Stimulated activated CD4-positive, alpha-beta T cell treated with anti-CD3 and anti-CD28 coated beads, Interleukin-1b, Interleukin-23, amount 100 ng/mL, for 48 hours (primary cell): ENCODE measurements at regions not wholly inside any gene's neighbourhood (a gene's known extent, or its start where the extent isn't known, plus 50 kb on each side); places are given as distances from the start of the nearest gene placed in this dataset.
"Not testable (repeated sequence)": the region's sequence is repeated elsewhere in the genome, so short reads cannot be mapped to it uniquely, and the experiment has no call there.

Experiments used
- DNase-seq: peaks from one replicate; pipeline ENCODE4 v3.0.0-alpha.2; 2020

DNA sequence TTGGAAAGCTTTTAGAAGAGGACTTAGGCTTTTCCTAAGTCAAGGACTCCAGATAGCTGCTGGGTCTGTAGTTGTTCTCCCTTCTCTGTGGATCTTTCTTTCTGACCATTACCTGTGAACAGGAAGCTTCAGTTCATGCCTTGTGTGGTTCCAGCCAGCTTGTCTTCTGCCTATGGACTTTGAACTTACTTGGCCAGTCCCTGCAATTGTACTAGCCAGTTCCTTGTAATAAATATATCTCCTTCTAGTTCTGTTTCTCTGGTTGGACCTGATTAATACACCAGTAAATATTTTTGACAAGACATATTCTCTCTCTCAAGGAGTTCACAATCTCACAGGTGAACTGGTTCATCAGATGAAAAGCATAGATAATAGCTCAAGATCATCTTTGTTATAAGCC is 341.3 kb upstream of the DPPA4 start:
- DNase-seq = no peak

DNA sequence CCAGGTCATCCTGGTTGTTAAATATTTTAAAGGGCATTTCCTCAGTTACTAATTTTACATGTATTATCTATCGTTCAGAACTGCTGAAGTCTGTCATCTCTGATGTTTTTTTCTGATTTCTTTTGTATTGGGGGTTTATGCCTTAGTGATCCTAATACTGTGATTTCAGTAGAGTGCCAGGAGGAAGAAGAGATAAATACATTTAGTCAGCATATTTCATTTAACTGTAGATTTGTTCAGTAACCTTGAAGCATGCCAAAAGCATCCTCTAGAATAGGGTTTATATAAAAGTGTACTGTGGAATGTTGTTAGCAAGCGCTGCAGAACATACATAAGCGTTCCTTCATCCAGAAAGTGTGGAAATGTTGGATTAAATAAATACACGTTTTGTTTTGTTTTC is 342.3 kb upstream of the DPPA4 start:
- DNase-seq = no peak

DNA sequence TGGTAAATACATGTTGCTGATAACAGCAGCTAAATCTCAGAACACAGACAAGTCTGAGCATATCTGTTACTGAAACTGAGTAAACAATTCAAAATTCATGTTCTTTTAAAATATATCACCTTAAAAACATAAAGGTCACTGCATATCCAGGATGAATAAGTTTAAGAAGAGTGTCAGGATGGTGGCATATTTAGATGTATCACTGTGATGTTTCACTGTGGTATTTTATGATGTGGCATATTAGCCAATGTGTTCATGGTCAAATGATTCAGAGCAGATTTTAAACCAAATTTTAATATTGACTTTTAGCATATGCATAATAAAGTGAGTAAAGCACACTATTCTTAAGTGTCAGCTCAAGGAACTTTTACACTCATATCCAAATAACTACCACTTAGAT is 346.4 kb upstream of the DPPA4 start:
- no peak for DNase-seq

DNA sequence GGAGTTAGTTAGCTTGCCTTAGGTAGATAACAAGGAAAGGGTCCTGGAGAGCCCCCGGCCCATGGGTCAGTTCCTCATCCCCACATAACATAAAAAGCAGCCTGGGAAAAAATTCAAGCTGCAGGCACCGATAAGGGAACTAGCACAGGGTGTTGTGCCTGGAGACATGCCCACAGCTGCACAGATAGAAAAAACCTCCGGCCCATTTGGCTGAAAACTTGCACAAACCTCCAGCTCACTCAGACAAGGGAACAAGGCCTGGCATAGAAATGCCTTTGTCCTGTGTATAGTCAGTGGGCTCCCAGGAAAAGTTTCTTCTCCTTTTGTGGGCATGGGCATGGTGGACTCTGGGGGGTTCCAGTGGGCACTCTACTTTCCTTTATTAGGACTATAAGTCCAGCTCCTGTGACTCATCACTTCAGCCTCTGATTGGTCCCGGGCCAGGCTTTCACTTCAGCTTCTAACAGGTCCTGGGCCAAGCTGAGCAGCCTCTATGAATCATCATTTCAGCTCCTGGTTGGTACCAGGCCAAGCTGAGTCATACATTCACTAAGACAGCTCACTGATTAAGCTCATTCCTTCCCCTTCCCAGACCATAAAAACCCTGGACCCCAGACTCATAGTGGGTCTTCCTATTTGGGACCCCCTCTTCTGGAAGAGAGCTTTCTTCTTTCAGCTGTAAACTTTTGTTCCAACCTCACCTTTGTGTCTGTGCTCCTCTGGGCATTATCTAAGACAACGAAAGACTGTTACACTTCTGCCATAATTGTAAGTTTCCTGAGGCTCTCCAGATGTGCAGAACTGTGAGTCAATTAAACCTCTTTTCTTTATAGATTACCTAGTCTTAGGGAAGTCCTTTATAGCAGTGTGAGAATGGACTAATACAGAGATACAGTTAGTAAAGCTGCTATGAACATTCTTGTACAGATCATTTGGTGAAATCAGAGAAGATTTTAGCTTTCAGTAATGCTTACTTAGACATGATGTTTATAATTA is 348.0 kb upstream of the DPPA4 start:
- DNase-seq = no peak

DNA sequence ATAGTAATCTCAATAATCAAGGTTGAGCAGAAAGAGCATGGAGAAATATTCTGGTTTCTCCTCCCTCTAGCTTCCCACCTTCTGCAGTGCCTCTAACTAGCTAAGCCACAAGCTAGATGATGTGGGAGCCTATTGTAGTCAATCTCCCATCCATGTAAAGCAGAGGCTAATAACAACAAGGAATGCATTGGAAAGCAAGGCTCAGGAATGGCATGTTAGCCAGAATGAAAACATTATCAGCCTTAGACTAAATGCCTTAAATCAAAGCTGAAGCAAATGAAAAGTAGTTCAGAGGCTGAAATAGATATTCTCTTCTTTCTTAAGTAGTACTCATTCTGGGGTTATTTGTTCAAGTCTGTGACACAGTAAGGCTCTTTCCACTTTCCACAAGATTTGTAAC is 350.3 kb upstream of the DPPA4 start:
- no peak for DNase-seq

DNA sequence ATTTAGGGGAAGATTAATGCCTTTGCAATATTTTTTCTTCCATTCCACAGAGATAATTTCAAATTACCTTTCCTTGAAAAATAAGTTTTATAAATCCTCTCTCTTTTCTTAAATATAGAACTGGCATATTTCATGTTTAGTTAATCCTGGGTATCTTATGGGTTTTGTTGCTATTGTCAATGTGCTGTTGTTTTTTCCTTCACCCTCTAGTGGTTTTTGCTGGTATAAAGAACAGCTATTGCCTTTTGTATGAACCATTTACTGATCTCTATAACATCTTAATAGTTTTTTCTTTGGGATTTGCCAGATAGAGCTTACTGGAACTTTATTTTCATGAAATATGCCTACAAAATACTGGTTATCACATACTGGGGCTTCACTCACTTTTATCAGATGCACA is 359.6 kb upstream of the DPPA4 start:
- no peak for DNase-seq

DNA sequence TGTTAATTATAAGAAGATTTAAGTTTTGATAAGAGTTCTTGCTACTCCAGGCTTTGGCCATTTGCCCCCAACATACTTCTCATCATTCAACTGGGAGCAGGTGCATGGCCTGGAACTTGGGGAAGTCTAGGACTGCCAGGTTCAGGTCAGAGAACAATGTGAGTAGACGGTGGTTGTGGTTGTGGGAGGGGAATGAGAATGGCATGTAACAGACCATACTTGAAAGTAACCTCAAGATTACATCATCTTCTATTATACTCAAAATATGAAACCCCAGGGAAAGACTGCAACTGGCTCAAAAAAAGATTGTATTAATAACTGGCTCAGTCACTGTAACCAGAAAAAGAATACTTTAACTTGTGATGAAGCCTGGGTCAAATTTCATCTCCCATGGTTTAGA is 364.9 kb upstream of the DPPA4 start:
- no peak for DNase-seq

DNA sequence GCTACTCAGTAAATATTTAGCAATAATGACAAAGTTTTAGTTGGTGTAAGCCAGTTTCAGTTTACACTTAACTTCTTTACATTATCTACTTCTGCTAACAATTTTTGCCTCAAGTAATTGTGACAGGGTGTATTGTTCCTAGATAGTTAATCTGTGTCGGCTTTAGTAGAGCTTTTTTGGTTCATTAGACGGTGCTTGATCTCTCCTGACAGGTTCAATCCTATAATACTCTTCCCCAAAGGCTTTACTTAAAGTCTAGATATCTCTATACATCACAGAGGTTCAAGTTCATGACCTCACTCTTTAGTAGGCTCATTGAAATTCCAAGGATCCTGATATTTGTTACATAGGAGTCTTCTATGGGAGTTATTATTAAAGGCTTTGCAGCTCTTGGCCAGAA is 365.6 kb upstream of the DPPA4 start:
- DNase-seq = no peak

DNA sequence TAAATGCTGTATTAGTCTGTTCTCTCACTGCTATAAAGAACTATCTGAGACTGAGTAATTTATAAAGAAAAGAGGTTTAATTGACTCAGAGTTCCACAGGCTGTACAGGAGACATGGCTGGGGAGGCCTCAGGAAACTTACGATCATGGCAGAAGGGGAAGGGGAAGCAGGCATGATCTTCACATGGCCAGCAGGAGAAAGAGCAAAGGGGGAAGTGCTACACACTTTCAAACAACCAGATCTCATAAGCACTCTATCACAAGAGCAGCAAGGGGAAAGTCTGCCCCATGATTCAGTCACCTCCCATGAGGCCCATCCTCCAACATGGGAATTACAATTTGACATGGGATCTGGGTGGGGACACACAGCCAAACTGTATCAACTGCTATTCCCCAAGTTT is 367.8 kb upstream of the DPPA4 start:
- not testable (repeated sequence) for DNase-seq

DNA sequence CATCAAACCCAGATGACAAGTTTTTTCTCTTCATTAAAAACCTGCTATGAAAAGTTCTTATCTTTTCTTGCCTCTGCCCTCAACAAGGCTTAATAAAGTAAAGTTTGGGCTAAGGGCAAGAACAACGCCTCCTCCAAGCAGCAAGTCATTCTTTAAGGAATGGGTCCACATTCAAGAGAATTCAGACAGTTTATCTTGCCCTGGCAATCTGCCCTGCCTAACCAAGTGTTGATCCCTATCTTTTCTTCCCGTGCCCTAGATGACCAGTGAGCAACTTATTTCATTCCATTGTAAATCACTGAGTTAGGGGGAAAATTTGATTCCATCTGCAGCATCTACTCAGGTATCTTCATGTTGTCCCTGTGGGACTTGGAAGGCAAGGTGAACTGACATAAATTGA is 370.3 kb upstream of the DPPA4 start:
- no peak for DNase-seq

DNA sequence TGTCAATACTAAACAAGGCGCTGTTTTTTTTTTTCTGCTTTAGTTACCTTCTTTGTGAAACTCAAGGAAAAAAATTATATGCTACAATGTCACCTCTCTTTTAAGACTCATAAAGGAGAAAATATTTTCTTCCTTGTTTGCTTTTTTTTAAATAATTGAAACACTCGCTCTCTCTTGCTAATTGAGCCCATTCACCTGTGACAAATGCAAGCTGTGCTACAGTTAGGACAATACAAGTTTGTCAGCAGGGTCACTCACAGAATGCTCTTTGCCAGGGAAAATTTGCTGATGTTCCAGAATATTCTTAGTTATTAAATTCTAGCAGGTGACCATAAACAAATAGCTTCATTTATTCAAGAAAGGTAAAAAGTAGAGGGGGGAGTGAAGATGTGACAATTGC is 375.9 kb upstream of the DPPA4 start:
- DNase-seq = no peak

DNA sequence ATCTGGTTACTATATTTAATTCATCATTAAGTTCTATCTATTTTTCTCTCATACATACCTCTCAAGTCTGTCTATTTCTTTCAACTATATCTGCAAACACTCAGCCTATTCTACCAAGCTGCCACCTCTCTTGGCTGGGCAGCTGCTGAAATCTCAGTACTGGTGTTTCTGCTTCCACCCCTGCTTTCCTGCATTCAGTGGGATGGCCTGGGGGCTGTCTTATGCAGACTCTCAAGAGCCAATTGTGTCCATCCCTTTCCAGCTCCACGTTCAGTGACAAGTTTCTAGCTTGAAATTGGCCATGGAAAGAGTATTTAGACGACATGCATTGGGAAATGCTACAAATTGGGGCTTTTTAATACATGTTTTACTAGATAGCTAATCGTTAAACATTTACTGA is 378.4 kb upstream of the DPPA4 start:
- no peak for DNase-seq

DNA sequence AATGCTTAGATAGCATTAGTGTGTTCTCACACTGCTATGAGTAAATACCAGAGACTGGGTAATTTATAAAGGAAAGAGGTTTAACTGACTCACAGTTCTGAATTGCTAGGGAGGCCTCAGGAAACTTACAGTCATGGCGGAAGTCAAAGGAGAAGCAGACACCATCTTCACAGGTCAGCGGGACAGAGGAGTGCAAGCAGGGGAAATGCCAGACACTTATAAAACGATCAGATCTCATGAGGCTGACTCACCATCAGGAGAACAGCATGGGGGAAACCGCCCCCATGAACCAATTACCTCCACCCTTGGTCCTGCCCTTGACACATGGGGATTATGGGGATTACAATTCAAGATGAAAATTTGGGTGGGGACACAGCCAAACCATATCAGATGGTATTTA is 381.5 kb upstream of the DPPA4 start:
- no peak for DNase-seq

DNA sequence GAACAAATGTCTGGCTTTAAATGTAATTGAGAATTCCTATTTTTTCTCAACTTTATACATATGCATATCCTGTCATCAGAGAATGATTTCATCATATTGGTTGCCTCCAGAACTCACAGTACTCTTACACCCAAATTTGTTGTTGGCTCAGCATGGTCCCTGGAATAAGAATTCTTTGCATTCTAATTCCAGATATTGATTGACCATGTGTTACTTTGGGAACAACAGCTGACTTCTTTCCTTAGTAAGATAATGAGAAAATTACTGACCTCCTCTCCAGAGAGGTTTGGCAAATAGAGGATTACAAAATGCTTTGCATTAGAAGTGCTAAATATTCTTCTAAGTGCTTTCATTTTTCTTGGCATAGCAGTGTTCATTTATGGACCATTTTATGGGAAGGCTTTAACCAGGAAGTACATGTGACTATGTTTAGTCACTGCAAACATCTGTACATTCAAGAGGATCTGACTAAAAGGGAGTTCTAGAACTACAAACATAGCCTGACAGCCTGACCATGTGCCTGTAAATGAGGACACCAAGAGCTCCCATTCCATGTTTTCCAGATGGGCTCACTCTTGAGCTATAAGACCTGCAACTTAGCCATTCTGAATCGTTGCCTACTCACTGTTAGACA is 391.6 kb upstream of the DPPA4 start:
- no peak for DNase-seq

DNA sequence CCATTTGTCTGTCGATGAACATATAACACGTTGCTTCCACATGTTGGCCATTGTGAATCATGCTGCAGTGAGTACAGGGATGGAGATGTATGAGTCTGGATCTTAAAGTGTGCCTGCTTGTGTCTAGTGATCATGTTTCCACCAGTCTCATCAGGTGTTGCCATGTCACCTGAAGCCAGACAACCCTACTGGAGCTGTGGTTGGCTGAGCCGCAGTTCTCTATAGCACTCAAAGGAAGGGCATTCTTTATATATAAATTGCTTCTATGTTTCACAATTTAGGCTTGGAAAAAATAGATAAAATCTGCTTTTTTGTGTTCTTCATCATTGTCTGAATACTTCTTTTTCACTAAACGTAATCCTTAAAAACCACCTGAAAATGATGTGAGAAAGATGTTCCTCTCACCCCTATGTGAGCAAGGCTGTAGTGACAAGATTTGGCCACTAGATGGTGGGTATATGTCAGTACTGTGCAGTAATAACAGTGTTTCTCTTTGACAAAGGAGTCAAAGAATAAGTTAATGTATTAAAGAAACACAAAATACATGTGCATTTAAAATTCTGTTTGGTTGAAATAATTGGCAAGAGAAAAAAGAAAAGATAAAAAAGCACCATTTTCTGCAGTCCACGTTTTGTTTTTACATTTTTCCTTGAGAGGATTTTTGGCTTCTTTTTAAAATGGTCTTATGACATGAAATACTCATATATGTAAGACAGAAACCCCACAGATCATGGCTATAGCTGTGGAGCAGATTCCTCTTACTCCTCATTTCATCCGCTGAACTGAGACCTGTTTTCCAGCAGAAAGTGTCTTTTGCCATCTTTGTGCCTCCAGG is 394.5 kb upstream of the DPPA4 start:
- peak; percentile 39 for DNase-seq

DNA sequence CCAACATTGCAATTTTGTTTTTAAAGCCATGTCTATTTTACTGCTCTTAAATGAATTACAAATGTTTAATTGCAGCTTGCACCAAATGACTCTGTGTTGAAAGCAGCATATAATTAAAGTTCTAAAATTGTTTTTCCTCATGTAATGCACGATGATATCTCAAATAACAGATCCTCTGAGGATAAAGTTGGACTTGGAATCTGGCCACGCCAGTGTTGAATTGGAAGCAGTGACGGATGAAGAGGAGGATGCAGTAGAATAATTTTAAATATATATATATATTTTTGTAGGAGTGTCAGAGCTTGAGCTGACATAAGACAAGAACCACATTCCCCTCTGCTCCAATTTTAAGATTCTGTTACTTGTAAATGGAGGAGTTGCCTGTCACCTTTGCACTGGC is 406.6 kb upstream of the DPPA4 start:
- DNase-seq = no peak

DNA sequence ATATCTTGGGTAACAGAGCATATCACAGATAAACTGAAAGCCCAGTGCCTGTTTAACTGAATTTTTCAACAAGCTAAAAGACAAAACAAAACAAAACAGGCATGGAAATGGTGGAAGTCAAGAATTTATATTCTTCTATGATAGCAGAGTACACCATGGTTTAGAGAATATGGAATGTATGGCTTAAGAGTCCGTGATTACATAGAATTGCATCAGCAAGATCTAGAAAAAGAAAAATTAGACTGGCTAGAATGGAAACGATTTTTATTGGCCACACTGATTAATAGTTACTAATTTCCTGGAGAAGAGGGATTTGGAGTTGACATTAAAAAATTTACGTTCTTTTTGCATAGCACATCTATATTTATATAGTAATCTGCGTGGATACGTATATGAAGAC is 435.2 kb upstream of the DPPA4 start:
- DNase-seq = no peak

DNA sequence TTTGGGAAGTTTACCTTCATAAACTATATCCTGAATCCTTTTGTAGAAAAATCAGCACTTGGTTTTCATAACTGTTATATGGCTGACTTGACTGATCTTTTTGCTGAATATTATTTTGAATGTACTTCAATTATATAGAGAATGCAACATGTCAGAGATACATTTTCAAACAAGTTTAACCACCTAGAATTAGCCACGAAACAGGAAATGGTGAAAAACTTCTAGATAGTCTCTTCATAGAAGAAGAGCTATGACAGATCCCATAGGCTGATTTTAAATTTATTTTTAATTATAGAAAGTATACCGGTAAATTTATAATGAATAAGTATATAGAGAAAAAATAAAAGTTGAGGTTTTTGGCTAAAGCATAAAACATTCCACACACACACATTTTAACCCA is 436.8 kb upstream of the DPPA4 start:
- no peak for DNase-seq

DNA sequence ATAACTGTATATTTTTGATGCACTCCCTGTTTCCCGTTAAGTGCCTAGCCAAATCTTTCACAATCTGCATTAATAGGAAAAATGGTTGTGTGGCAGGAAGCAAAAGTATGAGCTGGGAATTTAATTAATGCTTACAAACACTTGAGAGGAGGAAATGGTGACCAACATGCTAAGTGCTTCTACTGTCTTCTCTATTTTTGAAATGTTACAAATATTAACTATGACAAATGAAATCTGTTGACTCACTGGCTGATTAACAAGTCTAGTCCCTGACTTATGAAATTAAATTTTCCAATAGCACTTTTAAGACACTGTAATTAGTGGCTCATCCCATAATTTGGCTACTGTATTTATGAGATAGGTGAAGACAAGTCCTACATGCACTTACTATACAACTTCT is 446.9 kb upstream of the DPPA4 start:
- DNase-seq = no peak

DNA sequence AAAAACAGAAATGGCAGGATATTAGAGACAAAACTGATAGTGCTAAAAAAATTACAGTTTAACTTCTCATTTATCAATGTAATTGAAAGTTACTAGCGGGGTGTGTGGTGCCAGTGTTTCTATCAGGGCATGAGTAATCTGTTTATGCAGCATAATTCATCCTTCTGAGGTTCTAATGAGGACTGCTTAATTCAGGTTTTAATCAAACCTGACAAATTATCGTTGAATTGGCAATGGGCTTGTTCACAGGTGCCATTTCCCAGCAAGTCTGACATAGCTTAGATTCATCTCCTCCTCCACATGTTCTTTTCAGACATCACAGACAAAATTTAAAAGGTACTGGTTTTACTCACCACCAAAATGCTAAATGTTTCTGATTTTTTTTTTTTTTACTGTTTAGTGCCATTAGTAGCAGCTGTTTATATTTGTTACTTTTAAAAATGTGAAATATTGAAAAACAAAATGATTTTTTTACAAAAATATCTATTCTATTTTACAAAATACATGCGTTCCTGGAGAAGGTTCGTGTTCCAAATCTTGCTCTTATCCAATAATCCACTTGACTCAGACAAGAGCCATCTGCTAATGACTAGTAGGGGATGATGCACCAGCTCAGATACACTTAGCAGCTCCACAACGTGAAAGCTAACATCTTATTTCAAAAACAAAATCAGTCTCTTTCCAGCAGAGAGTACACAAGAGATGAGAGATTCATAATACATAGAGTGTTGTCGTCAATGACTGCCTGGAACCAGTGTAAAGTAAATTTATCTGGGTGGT is 447.7 kb upstream of the DPPA4 start:
- DNase-seq = no peak

DNA sequence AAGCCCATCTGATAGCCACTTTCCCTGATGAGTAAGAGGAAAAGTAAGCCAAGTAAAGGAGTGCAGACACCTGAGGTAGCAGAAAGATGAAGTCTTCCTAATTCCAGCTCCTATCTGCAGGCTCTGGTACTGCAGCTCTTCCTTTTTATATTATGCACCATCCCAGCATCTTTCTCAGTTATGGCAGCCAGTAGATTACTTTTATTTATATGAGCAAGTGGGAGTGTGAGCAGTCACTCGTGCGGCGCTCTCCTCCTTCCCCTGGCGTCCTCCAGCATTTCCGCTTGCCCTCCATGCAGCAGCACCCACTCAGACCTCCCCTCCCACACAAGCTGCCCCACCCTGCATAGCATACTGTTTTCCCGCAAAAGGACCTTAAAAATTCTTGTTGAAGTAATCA is 465.9 kb upstream of the DPPA4 start:
- no peak for DNase-seq

DNA sequence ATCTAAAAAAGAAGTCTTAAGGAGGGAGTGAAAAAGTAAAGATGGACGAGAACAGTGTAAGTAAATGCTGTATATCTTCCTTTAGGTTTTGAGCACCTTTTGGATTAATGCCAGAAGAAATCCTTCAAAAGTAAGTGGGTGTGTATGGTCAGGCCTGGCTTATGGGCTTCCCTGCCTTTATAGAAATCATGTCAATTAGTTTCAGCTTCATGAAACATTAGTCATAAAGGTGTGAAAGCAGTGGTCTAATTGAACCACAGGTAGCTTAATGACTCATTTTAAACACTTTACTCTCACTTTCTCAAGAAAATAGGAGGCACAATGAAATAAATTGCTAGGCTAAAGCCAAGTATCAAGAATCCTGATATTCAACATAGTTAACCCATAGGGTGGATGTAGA is 467.4 kb upstream of the DPPA4 start:
- DNase-seq = no peak

DNA sequence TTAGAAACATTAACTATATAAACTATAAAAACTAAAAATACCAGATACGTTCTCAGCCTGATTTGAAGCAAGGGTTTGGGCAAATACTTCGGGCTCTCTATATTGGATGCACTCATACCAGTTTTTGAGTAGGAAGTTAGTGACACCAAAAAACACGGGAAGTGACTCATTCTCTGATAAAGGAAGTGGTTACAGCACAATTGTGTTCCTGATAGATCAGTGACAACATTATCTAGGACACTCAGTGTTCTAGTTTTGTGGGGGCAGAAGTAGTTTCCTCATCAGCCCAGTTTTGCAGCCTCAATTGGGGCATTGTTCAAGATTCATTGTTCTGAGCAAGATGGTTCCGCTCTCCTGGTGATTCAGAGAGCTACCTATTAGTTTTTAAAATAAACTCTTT is 469.6 kb upstream of the DPPA4 start:
- DNase-seq = peak; percentile 26
